CD1c-positive myeloid dendritic cell (primary cell): ENCODE measurements at regions not wholly inside any gene's neighbourhood (a gene's known extent, or its start where the extent isn't known, plus 50 kb on each side); places are given as distances from the start of the nearest gene placed in this dataset.
"Not testable (repeated sequence)": the region's sequence is repeated elsewhere in the genome, so short reads cannot be mapped to it uniquely, and the experiment has no call there.

ENCODE experiments used
- DNase-seq: peaks from one replicate; pipeline ENCODE4 v3.0.0-alpha.2; 2016; ENCODE audit errors: extremely low spot score

DNA sequence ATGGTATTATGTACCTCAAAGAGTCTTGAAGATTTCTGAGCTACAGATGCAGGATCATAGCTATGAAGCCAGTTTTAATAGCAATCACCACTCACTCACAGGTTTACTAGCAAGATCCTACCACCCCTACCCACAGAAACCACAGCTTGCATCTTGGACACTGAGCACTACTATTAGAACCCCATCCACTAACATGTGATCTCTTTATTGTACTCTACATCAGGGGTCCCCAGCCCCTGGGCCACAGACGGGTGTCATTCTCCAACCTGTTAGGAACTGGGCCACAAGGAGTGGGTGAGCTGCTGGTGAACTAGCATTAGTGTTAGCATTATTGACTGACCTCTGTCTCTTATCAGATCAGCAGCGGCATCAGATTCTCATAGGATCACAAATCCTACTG lies 844.8 kb upstream of the CHORDC1 start:
- no peak for DNase-seq

DNA sequence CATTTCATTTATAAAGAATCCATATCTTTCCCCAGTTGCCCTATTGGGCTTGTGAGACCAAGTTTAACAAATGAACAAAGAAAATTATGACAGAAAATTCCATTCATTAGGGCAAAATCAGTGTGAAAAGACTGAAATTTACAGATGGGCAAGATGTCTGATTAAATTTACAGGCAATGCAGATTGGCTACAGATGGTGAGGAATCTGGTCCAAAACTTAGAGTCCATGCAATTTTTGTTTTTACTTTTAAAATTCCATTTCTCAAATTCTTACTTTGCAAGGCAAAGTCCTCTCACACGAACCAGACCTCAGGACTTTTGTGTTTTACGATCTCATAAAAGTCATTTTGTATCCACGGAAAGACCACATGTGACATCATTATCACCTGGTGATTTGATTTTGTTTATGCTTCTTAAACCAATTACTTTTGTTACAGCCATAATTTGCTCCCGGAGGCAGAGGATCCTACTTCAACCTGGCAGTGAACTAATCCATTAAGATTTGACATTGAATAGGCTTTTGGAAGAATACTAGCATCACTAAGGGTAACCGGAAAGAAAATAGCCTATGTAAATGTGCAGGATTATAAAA lies 843.7 kb upstream of the CHORDC1 start:
- DNase-seq = no peak

- DNase-seq = not testable (repeated sequence)
These were observed 840.5 kb upstream of the CHORDC1 start for GRCh38 chr11:91063399-91063798.

DNA sequence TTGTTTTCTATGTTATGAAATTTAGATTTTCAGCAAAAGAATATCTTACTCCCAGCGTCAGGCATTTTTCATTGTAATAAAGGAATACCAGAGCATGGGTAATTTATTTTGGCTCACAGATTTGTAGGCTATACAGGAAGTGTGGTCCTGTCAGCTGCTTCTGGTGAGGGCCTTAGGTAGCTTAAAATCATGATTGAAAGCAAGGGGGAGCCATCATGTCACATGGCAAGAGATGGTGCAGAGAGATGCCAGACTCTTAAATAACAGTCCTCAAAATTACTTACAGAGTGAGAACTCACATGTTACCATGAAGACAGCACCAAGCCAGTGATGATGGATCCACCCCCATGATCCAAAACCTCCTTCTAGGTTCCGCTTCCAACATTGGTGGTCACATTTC lies 825.0 kb upstream of the CHORDC1 start:
- no peak for DNase-seq

GRCh38 chr11:91046261-91046660 lies 823.4 kb upstream of the CHORDC1 start:
- DNase-seq = no peak

- DNase-seq = no peak
These were observed 818.8 kb upstream of the CHORDC1 start for GRCh38 chr11:91041626-91042025.

GRCh38 chr11:91023731-91024130 lies 800.9 kb upstream of the CHORDC1 start:
- no peak for DNase-seq

DNA sequence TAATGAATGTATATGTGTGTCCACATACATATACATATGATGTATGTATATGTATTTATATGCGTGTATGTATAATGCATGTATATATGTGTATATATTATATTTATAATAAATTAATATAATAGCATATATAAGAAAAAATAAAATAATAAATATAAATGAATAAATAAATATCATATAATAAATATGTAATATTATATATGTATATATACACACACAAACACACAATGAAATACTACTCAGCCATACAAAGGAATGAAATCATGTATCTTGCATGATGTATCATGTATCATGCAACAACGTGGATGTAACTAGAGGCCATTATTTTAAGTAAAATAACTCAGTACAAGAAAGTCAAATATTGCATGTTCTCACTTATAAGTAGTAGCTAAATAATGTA lies 788.7 kb upstream of the CHORDC1 start:
- DNase-seq = no peak

DNA sequence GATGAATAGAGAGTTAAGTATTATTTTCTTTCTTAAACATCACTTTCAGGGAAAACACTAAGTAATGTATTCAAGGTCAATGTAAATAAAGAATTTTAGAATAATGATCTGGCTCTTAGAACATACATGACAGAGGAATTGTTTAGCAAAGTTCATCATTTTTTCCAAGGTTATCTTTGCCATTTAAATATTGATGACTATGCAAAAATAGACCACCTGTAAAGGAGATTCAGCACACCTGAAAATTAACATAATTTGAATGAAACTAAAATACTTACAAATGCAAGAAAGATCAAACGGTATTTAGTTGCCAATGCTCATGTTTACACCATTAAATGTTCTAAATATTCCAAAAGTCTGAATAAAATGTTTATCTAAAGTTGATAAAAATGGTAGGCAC lies 782.6 kb upstream of the CHORDC1 start:
- no peak for DNase-seq

DNA sequence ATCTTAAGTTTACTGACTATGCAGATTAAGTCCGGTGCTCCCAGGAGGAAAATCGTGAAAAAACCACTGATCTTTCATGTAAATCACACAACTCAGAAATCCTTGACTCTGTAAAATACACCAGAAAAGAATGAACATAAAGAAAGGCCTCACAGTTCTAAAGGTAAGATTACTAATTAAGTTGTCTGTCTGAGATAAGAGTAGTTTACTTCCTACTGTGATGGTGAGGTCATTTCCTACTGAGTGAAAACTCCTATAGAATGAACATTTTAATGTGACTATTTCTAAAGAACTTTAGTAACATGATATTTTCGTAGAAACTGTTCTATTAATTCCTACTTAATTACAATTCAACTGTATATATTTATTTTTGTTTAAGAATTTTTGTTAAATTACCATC lies 774.4 kb upstream of the CHORDC1 start:
- DNase-seq = no peak

DNA sequence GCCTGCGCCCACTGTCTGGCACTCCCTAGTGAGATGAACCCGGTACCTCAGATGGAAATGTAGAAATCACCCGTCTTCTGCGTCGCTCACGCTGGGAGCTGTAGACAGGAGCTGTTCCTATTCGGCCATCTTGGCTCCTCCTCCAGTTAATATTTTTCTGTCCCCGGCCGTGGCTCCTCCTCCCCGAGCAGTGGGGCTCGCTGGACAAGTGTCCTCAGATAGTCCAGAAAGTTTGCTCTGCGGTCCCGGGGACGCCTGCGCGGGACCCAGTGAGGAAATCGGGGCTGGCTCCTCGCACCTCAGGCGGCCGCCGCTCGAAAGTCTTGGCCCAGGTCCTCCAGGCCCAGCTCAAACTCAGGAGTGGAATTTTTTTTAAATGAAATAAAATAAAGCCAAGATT lies 749.3 kb upstream of the CHORDC1 start:
- not testable (repeated sequence) for DNase-seq

GRCh38 chr11:90947930-90948329 lies 725.1 kb upstream of the CHORDC1 start:
- DNase-seq = no peak

DNA sequence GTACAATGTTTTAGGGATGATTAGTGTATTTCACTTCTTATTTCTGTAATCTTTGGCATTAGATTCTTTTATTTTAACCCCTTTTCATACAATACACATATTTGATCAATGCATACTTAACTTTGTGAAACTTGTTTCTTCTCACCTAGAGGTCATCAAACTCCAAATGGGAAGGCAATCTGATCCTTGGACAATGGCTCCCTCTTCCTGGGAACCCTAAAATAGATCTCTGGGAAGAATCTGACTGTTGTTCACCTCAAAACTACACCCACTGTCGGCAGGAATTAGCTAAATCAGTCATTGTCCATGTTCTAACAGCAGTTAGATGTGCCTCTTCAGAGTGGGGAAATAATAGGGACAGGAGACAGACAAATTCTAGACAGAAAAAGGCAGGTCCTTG lies 707.4 kb upstream of the CHORDC1 start:
- DNase-seq = no peak

DNA sequence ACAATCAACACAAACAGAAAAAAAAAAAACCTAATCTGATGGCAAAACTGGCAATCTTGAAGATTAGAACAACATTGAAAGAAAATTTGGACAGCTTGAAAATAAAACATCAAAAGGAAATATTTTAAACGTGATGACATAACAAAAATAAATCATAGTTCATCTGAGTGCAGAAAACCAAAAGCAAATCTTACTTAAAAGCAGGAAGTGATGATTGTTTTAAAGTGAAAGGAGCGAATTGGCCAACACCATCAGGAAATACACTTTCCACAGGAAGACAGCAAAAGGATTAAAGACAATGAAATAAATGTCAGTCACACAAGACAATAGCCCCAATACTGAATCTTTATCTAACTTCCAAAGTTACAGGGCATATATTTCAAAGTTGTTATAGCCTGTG lies 696.5 kb upstream of the CHORDC1 start:
- DNase-seq = no peak

- DNase-seq = no peak
These were observed 693.9 kb upstream of the CHORDC1 start for GRCh38 chr11:90916706-90917105.

- DNase-seq = no peak
These were observed 690.4 kb upstream of the CHORDC1 start for GRCh38 chr11:90913131-90913668.

DNA sequence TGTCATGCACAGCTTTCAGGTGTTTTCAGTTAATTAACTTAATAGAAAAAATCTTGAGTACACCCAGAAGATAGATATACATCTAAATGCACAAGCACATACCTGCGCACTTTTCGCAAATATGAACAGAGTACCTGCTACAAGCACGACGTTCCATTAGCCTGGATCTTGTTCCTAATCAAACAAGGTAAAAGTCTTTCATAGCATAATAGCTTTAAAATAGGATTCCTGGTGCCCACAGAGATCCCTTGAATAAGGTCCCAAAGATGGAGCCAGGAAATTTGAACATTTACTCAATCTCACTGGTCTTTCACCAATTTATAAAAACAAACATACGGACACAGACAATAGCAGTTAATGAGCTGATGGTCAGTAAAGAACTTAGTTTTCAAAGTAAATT lies 689.8 kb upstream of the CHORDC1 start:
- no peak for DNase-seq

DNA sequence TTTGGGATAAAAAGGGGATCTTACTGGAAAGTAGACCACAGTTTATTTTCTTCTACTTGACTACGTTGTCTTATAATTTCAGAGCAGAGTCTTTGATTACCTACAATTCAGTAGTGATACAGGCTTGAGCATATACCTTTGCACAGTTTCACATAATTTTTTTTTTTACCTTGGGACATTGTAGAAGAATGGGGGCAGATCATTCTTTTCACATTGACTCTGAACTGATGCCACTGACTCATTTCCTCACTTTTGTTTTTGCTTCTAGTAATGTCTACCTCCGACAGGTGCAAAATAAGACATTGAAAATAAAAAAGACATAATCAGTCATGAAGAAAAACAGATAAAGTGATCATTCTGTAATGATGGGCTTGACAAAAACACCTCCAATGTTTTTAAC lies 688.3 kb upstream of the CHORDC1 start:
- DNase-seq = no peak

DNA sequence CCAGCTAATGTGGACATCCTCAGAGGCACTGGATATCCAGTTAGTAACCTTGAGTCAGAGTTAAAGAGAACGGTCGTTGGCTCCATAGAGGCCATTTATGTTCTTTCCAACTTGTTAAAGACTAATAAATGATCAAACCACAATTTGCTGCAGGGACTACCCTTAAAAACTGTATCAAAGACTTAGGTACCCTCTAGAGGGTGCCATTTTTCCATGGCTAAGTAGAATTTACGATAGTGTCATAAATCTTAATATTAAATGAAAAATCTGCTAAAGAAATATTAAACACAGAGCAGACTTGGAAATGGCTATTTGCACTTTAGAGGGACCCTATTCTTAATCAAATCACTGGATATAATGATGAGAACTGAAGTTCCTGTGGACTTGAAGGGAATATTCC lies 685.2 kb upstream of the CHORDC1 start:
- no peak for DNase-seq

DNA sequence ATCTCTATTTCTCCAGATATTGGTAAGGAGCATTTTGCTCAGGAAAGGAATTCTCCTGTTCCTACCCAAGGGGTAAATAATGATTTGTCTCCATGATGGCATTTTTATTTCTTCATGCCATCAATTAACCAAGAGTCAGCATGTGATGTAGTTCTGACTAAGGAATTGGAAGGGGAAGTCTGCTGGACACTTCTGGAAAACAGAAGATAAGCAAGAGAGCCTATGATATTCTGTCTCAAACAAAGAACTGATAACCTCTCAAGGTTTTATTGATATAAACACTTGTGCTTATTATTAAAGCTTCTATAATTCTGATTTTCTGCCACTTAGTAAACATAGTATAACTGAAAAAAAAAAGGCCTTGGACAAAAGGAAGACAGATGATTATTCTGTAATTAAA lies 673.0 kb upstream of the CHORDC1 start:
- DNase-seq = no peak

DNA sequence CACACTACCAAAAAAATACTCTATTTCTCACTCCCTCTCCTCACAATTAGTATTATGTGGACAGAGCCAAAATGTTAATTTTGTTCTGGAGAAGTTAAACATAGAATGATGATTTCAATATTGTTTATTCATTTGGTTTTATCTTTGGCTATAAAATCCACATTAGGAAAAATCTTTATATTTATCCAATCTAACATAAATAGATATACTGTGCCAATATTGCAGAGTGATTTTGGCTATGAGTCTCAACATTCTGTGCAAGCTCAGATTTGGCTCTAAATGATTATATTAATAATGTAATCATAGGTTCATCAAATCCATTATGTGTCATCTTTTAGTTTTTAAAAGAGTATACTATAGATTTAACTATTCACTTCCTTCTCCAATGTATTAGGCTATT lies 667.5 kb upstream of the CHORDC1 start:
- DNase-seq = no peak

- no peak for DNase-seq
These were observed 661.3 kb upstream of the CHORDC1 start for GRCh38 chr11:90884181-90884580.

- no peak for DNase-seq
These were observed 652.1 kb upstream of the CHORDC1 start for GRCh38 chr11:90874986-90875385.

GRCh38 chr11:90874281-90874680 lies 651.4 kb upstream of the CHORDC1 start:
- no peak for DNase-seq
